ENCODE measurements at regions not wholly inside any gene's neighbourhood (a gene's known extent, or its start where the extent isn't known, plus 50 kb on each side); places are given as distances from the start of the nearest gene placed in this dataset.
A peak's percentile ranks its signal among the peaks of the same experiment; 100 is the strongest.

DNA sequence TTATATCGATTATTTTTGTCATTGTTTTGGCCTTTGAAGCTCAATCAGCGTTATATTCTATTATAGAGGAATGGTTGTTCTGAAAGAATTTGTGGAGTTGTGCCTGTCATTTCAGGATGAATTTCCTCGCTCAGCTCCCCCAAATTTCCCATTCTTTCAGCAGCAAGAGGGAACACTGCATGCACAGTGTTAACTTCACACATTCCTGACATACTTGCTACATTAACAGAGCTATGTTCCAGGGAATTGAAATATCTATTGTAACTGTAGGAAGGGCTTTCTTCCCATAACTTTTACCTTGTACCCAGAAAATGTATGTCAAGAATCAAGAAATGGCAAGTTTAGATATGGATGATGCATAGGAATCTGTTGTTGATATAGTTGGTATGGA is 379.0 kb downstream of the LRIG3 start:
- no peak for DNase-seq

GRCh38 chr12:58544281-58544680 is 376.0 kb downstream of the LRIG3 start:
- DNase-seq, result no peak

DNA sequence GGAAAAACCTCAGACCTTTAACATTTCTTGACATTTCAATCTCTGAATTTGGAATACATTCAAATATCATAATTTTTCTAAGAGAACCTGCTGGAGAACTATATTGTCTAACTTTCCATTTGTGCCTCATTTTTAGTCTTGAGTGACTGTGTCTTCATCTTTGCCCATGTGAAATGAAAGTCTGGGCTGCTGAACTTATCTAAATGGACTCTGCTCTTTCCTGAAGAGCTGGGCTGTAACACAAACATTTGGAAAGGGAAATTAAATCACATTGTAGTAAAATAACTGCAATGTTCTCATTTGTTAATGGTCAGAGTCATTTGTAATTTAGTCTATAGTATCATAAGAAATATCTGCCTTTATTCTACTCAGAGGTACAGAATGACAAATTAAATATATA is 373.1 kb downstream of the LRIG3 start:
- no peak for DNase-seq

- no peak for DNase-seq
These were observed 371.5 kb downstream of the LRIG3 start for GRCh38 chr12:58548801-58549200.

DNA sequence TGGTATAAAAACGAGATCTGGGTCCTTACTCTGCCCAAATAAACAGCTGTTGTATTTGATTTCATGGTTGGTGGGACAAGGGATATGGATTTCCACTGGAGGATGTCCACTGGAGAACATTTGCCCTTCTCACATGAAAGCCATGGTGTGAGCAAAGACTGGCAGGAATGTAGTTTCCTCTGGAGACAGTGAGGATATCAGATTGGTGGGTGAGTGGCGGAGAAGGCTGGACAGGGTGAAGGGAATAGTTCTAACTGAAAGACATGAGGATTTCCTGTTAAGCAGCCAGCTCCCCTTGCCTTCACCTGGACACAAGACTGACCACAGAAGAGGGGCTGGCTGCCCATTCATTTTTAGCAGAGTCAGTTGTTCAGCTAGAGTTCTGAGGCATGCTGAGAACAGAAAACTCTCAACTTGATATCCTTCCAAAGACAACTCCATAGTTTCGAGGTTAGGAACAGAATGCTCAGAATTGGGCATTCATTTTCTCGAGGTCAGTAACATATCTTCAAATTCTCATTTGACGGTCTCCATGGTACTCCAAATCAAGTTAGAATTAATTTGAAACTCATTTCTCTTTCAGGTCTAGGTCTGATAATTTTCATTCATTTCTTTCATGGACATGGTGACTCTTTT is 365.7 kb downstream of the LRIG3 start:
- no peak for DNase-seq

- no peak for DNase-seq
These were observed 363.1 kb downstream of the LRIG3 start for GRCh38 chr12:58557171-58557570.

- no peak for DNase-seq
These were observed 362.6 kb downstream of the LRIG3 start for GRCh38 chr12:58557661-58558060.

DNA sequence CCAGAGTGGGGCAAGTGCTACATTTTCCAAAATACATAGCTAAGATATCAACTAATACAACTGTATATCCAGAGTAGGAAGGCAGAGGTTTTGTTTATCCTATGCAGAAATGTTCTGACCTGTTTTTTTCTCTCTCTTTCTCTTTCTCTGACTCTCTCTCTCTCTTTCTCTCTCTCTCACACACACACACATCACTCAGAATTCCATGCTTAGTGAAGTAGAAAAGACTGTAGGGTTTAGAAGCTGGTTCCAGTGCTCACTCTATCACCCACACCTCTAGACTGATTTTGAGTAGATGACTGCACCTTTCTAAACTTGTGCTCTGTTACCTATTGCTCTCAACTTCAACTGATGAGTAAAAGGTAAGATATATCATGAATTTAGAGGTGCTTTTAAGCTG is 356.7 kb downstream of the LRIG3 start:
- DNase-seq, result no peak

DNA sequence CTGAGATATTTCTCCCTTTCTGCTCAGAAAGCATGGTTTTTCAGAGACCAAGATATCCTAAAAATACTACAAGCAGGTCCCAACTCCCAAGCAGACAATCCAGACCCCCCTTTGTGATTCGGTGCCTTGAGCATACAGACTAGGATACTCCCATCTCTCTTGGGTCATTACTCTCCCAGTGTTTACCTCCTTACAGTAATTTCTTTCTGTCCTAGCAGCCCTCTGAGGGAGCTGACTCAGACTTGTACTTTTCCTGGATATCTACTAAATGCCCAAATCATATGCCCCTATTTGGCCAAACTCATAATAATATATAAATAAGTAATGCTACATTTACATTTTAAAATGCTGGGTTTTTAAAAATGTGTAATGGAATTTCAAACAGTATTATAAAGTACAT is 355.6 kb downstream of the LRIG3 start:
- DNase-seq, result no peak

GRCh38 chr12:58566599-58566998 is 353.7 kb downstream of the LRIG3 start:
- DNase-seq, result no peak

DNA sequence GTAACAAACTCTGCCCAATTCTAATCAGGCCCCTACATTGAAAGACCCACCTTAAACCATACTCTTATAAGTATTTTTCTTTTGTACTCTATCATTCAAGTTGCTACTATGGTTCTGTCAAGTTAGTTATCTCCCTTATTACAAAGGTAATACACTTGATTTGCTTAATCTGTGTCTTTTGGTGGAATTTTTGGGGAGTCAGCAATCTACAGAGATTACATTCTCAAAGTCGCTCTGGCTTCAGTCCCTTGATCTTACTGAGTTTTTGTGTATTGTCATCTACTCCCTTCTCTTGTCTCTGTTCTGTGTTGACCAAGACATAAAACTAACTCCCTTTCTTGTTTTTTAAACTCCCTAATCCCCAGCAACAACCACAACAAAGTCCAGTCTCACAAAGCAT is 353.1 kb downstream of the LRIG3 start:
- DNase-seq, result peak in 1 of 2 experiments; percentile 36

GRCh38 chr12:58570411-58570810 is 349.9 kb downstream of the LRIG3 start:
- no peak for DNase-seq

DNA sequence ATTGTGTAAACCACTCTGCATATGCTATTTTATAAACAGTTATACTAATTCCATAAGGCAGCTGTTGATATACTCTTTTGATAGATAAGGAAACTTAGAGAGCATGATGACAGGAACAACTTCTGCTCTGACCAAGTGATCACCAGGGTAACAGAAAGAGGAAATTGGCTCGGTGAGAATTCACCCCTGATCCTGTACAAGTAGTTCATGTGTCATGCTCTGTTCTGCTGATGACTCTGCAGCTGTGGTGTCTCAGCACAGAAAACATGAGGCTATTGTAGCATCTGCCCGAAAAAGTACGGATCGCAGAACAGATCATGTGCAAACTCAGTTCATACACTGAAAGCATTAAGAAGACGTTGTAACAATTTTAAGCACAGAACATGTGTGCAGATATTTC is 345.0 kb downstream of the LRIG3 start:
- DNase-seq, result no peak

- DNase-seq, result no peak
These were observed 344.2 kb downstream of the LRIG3 start for GRCh38 chr12:58576081-58576480.

DNA sequence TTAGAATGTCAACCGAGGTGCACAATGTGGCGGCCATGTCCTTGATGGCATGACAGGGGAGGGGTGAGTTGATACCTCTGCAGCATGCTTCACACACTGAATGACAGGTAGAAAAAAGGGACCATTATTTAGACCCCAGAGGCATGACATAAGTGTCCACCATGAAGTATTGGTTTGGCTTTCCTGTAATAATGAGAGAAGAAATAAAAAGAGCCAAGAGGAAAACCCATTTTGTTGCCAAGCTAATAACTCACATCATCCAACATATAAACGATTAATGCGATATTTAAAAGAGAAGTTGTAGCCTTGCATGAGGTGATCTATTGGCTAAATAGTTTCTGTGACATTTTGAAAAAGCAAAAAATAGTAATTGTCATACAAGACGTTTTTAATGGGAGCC is 343.4 kb downstream of the LRIG3 start:
- no peak for DNase-seq

DNA sequence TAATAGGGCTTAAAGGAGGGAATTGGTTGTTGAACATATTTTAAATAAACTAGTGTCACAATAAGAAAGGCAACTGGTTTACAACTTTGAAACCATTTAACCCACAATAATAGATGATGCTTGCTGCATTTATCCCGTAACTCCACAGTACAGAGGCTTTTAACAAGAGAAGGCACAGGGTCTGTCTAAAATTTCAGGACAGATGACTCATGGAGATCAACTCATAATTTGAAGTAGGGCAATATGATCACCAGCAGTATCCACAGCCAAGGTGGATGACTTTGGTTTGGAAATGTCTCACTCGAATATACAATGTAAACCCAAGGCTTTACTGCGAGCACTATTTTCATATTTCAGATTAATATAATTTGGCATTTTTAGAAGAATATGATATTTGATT is 340.2 kb downstream of the LRIG3 start:
- DNase-seq, result no peak

- DNase-seq, result no peak
These were observed 336.8 kb downstream of the LRIG3 start for GRCh38 chr12:58583529-58583928.

DNA sequence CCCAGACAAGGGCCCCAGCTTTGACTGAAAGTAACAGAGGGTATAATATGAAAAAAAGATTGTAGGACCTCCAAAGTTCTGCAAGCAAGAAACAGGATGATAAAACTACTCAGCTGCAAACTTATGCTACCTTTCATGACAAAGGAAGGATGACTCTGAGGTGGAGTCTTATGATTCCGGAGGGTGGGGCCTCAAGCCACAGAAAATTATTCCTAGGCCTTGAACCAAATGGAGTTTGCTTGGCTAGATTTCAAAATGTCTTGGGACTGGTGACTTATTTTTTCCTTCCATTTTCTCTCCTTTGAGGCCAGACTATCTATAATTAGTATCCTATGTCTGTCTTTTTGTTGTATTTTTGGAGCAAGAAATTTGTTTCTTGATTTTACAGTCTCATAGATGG is 336.4 kb downstream of the LRIG3 start:
- DNase-seq, result no peak

GRCh38 chr12:58584880-58585279 is 335.4 kb downstream of the LRIG3 start:
- peak in 1 of 2 experiments; percentile 32 for DNase-seq

- no peak for DNase-seq
These were observed 333.5 kb downstream of the LRIG3 start for GRCh38 chr12:58586762-58587161.

- no peak for DNase-seq
These were observed 331.5 kb downstream of the LRIG3 start for GRCh38 chr12:58588770-58589169.

DNA sequence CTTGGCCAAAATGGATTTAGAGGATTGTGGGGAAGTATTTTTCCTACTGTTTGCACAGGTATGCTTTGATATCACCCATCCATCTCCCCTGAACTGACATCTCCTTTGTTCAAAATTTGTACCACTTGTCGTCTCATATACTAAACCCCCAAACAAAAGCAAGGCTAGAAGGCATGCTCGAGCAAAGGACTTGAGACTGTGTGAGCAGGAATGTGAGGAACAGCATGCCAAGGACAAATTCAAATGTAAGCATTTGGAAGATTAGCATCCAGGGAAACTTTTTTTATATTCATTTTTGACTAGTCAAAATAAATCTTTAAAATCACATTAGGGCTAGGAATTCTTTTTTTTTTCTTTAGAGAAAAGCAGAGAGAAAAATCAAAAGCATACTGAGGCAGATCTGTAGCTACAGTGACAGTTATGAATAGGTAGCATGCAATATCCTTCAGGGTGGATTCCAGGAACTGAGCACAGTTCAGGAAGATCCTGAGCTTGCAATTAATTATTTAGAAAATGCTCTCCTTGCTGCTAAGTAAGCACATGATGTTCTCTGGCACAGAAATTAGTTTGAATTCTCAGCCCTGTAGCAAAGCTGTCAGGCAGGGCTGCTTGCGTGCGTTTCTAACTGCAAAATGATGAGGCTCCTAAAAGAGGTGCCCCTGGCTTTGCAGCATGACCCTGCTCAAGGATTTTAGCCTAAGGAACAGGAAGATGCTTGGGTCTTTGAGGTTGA is 327.7 kb downstream of the LRIG3 start:
- no peak for DNase-seq

GRCh38 chr12:58593557-58594304 is 326.6 kb downstream of the LRIG3 start:
- DNase-seq, result no peak

GRCh38 chr12:58596381-58596780 is 323.9 kb downstream of the LRIG3 start:
- no peak for DNase-seq

All from NCI-H526 (cell line).